GM18520 (cell line): ENCODE measurements at regions not wholly inside any gene's neighbourhood (a gene's known extent, or its start where the extent isn't known, plus 50 kb on each side); places are given as distances from the start of the nearest gene placed in this dataset.

ENCODE experiments used
- ATAC-seq: cut with Tn5 transposase; IDR thresholded peaks from one replicate; pipeline ENCODE4 v1.9.1; 2021; ENCODE audit not compliant: unreplicated experiment

DNA sequence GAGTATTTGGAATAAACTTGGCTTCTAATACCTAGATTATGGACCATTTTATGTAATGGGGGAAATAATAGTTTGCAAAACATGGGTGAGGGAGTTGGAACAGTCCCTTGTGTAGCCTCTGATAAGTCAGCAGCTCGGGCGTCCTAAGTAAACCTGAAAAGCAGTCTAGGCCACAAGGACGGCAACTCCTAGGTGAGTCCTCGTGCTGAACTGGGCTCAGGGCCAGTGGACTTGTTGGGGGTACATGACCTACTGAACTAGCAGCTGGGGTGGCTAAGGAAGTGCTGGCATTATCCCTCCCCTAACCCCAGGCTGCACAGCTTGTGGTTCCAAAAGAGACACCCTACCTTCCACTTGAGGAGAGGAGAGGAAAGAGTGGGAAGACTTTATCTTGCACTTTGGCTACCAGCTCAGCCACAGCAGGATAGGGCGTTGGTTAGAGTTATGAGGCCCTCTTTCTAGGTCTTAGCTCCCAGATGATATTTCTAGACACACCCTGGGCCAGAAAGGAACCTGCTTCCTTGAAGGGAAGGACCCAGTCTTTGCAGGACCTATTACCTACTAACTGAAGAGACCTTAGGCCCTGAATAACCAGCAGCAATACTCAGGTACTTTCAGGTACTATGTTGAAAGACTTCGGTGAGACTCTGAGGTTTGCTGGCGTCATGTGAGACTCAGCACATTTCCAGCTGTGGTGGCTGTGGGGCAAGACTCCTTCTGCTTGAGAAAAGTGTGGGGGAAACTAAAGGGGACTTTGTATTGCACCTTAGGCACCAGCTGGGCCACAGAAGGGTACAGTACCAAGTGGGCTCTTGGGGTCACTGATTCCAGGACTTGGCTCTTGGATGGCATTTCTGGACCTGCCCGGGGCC is 71.0 kb downstream of the AQP4 start:
- ATAC-seq: no peak

DNA sequence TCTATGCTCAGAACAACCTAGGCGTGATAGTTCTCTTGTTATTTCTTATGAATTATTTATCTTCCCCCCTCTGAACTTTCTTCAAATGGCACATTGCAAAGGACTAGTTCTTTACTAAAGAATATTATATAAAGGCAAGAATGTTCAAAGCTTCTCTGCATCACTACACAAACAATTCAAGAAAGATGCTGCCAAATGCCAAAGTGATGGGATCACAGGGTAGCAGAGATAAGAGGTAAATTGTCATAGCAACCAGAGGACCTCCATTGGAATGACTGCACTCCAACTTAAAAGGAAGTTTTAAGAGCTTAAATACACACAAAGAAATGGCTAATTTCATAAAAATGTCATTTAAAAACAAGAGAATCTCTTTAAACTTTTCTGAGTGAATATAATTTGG is 72.8 kb downstream of the AQP4 start:
- ATAC-seq: no peak

DNA sequence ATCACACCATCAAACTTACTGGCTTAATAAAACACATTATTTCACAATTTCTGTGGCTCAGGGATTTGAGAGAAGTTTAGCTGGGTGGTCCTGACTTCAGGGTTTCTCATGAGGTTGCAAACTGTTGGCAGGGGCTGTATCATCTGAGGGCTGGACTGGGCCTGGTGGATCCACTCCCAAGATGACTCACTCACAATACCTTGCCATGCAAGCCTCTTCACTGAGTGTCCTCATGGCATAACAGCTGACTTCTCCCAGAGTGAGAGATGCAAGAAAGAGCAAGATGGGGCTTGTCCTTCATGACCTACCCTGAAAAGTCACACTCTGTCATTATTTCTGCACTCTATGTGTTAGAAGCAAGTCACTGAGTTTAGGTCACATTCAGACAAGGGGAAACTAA is 73.8 kb downstream of the AQP4 start:
- no peak for ATAC-seq

DNA sequence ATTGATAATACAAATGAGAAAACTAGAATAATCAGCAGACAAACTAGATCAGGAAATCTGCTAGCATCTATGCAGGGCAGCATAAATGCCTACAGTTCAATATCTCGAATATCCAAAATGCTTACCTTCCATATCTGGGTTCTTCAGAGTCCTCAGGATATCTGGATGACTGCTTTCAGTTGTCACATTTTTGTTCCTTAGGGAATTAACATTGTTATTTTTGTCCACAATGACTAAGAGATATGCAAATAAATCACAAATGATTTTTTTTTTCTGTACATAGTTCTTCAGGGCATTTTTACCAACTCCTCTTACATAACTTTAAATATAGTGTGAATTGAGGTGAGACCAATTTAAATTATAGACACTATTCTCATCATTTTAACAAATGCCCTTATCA is 80.9 kb downstream of the AQP4 start:
- ATAC-seq: no peak

DNA sequence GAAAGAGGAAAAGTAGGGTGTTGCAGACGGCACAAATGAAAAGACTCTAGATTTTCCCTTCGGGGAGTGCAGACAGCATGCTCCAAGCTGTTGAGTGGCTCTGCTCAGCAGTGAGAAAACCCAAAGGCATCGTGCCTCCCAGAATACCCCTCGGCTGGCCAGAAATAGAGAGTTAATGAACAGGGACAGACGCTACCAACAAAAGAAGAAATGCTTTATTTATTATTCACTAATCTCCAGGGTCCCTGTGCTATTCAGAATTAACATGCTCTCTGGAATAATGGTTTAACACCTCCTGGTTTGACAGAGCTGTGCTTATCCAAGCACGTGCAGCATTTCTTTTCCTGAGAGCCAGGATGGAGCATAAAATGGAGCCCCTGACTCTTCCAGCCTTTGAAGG is 82.3 kb downstream of the AQP4 start:
- ATAC-seq: no peak

DNA sequence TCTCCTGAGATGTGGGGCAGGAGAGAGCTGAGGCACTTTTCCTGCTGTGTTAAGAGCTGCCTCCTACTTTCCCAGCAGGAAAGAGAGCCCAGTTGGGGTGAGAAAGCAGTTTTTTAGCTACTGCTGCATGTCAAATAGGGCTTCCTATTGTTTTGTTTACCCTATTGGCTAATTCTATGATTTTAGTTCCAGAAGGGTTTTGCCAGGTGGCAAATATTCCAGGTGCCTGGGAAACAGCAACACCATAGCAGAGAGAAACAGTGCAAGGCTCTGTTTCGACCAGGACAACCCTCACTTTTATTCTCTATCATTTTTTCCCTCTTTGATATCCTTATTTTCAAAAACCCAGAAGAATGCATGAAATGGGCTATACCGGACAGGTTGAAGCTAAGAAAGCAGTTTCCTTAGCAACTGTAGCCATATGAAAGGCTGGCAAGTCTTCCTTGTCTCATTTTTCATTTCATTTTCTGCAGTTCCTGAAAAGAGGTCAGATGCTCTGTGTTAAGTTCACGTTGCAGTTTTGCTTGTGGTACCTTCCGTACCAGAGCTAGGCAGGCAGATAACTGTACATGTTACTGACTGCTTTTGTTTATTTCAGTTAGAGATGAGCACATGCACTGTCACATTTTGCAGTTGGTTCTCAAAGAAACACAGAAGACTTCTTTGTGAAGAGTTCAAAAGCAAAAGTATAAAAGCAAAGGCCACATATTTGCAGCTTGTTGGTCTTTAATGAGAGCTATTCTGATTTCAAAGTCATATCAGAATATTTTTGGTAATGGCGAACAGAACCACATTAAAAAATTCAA is 84.8 kb downstream of the AQP4 start:
- no peak for ATAC-seq

DNA sequence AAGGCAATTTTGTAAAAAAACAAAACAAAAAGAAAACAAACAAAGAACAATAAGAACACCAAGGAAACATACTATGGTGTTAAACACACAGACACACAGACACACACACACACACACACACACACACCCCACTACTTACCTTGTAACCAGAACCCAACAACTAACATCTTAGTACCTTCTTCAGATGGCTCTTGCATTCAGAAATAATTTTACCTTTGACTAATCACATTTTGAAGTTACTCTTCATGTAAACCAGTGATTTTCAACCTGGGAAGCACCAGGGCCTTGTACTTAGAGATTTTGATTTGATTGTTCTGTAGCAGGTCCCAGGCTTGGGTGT is 87.5 kb downstream of the AQP4 start:
- no peak for ATAC-seq

DNA sequence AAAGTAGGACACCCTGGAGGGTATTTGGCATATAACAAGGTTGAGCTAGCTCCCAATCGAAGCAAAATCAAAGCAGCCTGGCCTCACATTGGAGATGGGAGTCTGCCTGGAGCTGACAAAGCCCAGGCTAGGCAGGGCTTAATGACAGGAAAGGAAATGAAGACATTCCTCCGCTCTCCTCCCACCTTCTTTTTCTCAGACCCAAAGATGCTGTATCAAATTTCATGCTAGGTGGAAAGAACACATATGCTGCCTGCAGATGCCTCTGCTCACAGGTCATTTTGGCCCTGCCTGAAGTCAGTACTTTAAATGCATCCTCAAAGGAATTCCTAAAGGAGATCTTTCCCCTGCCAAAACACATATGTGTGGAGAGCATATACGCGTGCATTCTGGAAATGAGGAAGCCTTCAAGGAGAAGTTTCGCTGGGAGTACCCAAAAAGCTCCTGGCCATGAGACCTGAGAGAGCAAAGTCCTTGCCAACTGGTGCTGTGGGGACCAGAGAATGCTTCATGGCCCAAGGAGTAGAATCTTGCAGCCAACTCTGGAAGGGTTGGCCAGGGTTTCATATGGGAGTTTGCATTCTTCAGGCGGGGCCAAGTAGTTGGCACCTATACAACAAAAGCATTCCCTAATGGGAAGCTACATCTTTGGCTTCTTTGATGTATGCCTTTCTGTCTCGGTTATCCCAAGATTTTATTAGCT is 88.0 kb downstream of the AQP4 start:
- no peak for ATAC-seq

DNA sequence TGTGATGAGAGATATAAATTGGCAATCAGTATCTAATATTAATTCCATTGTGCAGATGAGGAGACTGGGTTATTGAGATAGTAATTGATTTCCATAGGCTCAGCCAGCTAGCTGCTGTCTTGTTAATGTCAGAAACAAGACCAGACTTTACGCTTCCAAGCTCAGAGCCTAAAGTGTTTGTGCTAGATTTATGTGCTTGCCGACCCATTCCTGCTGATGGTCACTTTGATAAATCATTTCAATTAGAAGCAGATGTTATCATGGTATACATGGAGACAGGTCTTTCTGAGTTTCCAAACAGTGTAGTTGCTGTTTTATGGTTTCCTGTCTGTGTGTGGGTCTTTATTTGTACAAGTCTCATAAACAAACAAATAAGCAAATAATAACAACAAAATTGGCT is 92.8 kb downstream of the AQP4 start:
- ATAC-seq: no peak

DNA sequence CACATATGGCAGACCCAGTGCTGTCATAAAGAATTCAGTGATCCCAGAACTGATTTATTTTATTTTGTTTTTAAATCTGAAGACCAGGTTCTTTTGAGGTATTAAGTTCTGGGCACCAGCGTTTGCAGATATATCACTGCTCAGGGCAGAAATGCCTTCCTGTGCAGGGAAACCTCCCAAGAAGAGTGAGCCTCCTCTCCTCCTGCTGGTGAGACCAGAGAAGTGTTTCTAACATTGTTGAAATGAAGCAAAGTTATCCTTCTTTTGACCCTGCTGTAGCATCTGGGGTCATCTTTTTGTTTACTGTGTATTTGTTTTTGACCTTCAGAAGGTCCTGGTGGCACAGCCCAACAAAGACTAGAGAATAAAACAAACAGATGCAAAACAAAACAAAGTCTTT is 94.0 kb downstream of the AQP4 start:
- ATAC-seq: no peak

DNA sequence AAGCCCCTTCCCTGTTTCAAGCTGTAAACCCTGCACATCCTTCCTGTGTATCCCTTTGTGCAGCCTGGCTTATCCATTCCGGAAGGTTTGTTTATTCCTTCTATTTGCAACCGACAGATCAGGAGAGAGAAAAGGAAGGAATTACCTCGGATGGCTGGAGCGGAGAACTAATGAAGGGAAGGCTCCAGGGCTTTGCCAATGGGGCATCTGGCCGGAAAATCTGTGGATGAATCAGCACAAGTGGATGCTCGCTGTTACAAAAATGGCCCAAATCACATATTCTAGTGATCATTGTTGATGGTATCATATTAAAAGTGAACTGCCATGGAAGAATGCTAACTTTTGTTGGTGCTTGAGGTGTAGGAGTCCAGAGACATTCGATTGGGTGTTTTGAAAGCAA is 97.1 kb downstream of the AQP4 start:
- no peak for ATAC-seq

DNA sequence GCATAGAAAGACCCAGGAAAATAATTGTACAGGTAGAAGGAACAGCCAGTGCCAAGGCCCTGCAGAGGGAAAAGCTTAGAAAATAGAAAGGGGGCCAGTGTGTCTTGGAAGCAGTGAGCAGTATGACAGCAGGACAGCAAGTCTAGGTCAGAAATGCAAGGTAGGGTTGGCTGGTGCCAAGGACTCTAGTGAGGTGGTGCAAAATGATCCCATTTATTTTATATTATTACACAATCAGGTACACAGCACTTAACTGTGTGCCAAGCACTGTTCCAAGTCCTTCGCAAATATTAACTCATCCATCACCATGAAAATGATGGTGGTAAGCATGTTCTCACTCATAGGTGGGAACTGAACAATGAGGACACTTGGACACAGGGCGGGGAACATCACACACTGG is 100.0 kb downstream of the AQP4 start:
- ATAC-seq: no peak

DNA sequence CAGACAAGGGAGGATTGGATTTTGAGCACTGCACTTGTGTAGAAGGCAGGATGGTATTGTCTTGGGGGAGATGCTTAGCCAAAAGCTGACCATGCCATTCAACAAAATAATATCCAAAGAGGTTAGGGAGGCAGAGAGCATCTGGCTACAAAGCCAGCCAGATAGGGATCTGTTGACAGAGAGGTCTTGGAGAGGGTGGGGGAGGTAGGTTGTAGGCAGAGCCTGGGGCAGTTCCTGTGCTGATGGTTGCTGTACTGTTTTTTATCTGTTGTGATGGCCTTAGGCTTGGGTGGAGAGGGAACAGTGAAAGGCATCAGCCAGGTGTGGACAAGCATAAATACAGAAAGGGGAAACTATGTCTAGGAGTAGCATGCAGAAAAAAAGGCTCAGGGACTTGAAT is 100.9 kb downstream of the AQP4 start:
- ATAC-seq: no peak

DNA sequence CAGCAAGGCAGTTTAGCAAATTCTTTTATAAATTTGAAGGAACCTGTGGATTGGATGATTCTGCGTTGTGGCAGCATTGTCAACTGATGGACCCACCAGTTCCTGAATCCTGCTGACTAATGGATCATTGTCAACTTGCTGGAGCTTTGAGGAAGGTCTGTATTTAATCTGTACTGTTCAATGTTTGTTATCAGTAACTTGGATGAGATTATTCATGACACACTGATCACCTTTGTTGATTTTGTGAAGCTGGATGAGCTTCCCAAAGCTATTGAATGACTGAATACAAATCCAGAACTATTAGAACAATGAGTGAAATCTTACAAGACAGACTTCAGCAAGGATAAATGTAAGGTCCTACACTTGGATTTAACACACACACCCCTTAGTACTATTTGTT is 101.3 kb downstream of the AQP4 start:
- ATAC-seq: no peak

DNA sequence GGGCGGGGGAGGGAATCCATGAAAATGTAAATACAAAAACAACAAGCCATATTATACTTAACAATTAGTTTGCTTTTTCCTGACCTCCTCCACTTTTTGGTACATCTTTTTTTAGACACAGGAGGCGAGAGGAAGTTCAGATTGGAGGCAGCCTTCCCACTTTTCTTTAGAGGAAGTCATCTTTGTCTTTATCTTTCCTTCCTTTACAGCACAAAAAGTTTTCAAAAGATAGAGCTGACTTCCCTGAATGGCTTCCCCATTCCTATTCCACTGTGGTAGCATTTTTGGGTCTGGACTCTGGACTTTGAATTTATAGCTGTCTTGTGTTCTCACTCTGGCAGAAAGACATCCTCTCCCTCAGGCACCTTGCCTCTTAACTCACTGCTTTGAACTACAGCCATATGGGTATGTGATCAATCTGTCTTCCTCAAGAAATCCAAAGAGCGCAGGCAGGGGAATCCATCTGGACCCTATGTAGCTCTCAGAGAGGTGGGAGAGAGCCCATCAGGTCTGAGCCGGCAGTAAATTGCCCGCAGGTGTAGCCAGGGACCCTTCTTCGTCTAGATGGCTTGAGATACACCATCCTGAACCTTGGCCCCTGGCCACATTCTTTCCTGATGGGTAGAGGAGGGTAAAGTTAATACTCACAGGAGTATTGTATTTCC is 101.9 kb downstream of the AQP4 start:
- ATAC-seq: no peak

DNA sequence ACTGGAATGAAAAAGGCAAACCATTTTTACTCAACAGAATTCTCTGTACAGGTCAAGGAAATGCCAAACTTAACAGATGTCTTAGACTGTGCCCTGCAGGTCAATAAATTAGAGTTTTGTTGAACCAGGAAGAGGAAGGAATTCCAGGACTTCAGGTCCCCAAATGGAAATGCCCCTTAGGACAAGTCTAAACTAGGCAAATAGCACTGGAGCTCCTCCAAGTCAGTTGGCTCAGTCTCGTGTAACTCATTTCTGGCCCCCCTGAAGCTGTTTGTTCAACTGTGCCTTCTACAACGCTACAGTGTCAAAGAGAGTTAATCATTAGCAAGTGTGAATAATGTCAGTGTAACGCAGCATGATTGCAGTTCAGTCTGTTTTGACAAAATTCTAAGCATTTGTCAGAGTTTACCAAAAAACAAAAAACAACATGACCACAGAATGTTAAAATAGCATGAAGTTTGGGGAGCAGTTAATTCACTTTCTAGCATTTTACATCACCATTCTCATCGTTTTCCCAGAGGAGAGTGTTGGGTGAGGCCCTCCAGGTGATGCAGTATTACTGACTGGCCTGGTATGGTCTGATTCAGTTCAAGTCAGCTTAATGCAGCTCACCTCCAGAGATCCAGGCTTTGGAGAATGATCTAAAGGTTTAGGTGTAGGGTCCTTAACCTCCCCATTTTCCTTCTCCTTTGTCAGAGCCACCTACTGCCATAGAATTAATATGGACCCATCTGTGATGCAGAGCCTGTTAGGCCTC is 108.1 kb downstream of the AQP4 start:
- no peak for ATAC-seq

DNA sequence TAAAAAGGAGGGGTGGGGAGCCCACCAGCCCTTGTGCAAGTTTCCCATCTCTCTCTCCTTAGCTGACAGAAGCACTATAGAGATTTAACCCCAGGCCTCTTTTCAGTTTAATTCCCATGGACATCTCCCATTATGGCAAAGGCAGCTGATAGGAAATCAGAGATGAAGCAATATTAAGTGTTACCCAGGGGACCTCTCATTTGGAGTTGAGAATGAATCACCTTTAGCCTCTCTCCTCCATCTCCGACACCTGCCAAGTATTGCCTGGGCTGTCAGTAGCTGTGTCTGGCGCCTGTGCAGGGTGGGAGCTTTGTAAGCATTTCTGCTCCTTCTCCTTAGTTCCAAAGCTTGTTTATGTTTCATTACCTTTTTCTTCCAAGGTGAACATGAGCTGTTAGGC is 109.0 kb downstream of the AQP4 start:
- ATAC-seq: no peak

DNA sequence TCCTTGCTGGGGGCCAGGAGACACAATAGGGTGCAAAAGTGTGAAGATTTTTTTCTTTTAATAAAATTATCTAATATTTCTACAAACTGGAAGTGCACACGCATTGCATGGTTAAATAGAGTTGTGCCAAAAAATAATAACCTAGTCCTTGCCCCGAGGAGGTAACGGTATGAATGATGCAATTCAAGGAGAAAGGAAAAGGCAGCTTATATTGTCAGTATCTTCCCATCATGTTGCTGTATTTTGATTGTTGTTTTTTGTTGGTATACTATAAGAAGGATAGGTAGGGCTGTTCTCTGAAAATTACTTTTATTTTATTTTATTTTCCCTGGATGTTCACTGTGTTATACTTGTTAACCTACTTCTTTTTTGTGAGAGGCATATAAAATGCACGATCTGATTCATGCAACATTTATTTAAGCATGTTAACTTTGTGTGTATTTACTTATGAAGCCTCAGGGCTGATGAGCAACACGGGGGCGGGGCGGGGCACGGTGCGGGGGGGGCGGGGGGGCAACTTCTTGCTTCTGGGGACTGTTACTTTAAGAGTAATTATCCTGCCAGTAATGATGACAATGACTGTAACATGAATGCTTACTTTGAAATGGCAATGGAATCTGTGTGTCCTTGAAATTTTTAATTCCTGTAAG is 118.6 kb downstream of the AQP4 start:
- no peak for ATAC-seq

DNA sequence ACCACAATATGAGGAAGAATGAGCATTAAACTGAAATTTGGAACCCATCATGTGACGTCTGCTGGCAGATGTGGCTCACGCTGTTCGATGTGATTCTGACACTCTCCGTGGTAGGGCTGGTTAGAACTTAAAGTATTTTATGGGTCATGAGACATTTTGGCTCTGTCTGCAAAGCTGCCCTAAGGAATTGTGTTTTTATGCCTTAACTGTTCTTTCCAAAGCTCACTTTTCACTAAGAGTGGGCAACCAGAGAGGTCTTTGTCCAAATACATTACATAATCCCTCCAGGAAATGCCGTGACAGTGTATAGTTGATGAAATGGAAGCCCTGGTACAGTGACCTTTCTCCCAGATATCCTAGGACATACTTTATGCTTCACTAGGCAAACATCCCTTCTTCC is 119.1 kb downstream of the AQP4 start:
- ATAC-seq: no peak
